Stomach (tissue), 8 donors: ENCODE measurements at regions not wholly inside any gene's neighbourhood (a gene's known extent, or its start where the extent isn't known, plus 50 kb on each side); places are given as distances from the start of the nearest gene placed in this dataset.

Source experiments
- DNase-seq, 2 donors: peaks; one replicate each; pipeline versions ENCODE4 v3.0.0 to v3.0.0-alpha.2; 2013 to 2019
- H3K27ac ChIP-seq, 5 donors: fragments of 200-600 bp in 4 of 5; sonication (generic) in 4 of 5; one replicate each; pipeline ENCODE4 v1.5.1; 2013 to 2019; ENCODE audit warnings: mild to moderate bottlenecking in 1 of 5, moderate library complexity in 1 of 5
- H3K27me3 ChIP-seq, 3 donors: fragments of 200-600 bp; sonication (generic); one replicate each; pipeline ENCODE4 v1.5.1; 2017 to 2019; ENCODE audit warnings: mixed run types in 1 of 3
- H3K36me3 ChIP-seq, 4 donors: fragments of 200-600 bp; sonication (generic); 1 replicate in 3 of 4; 2 replicates in 1 of 4; pipeline ENCODE4 v1.5.1; 2016 to 2019
- H3K4me1 ChIP-seq, 4 donors: fragments of 200-600 bp; sonication (generic); one replicate each; pipeline ENCODE4 v1.5.1; 2016 to 2019
- H3K4me3 ChIP-seq, 4 donors: fragments of 200-600 bp; sonication (generic) in 3 of 4; one replicate each; pipeline ENCODE4 v1.5.1; 2016 to 2019; ENCODE audit warnings: mild to moderate bottlenecking in 1 of 4
- H3K9me3 ChIP-seq, 4 donors: fragments of 200-600 bp; sonication (generic); one replicate each; pipeline ENCODE4 v1.5.1; 2016 to 2019
- CTCF ChIP-seq, 7 experiments: fragments of 450-650 bp in 4 of 7; fragments of 200-600 bp in 3 of 7; sonication (generic) in 3 of 7; IDR thresholded peaks; one replicate each; pipeline ENCODE4 v1.5.1; 2016 to 2019; ENCODE audit warnings: antibody characterized with exemption in 7 of 7, control low read depth in 2 of 7, mild to moderate bottlenecking in 1 of 7
- EP300 ChIP-seq: sonication (generic); formaldehyde crosslinking; IDR thresholded peaks from one replicate; pipeline ENCODE4 v1.6.1; 2017; ENCODE audit warnings: antibody characterized with exemption
- POLR2A ChIP-seq, 4 donors: fragments of 450-650 bp; IDR thresholded peaks; one replicate each; pipeline ENCODE4 v1.6.1; 2016; ENCODE audit warnings: antibody characterized with exemption in 4 of 4, control low read depth in 2 of 4, mild to moderate bottlenecking in 1 of 4, moderate library complexity in 1 of 4
- POLR2AphosphoS5 ChIP-seq, 3 donors: sonication (generic); formaldehyde crosslinking; IDR thresholded peaks; one replicate each; pipeline ENCODE4 v1.6.1; 2016; ENCODE audit warnings: antibody characterized with exemption in 3 of 3
- WGBS, 5 donors: extraction: QIAGEN DNeasy Blood & Tissue Kit in 3 of 5; methylation state at CpG; one replicate each; pipeline versions ENCODE4 v1.1.5 to v1.1.7; 2013 to 2018; 5-methylcytosine and 5-hydroxymethylcytosine counted together
- intact Hi-C: fragments of 100-400 bp; cut with DNase I; formaldehyde crosslinking; loops from one replicate; pipeline ENCODE4 v1.15.1; 2023; ENCODE audit warnings: low total_unique reads
- donor health status: healthy with polysubstance abuse.
- donor health status: Bipolar disorder and iron deficiency.
- donor health status: healthy.

GRCh38 chr18:42338683-42339082 is 383.6 kb downstream of the PIK3C3 start:
- 38 to 69% (median 52%) methylated on average over 2 of the region's 2 CpGs for WGBS, 5 donors
- Histone ChIP-seq H3K9me3 (peaks cover 0 to 6% (median 2%) of the 10 kb centered on the region in 4 donors), H3K27me3 (no peaks in the 10 kb centered on the region), H3K4me1 (no peaks in the 10 kb centered on the region), H3K27ac (no peak overlapping the region), H3K4me3 (no peak overlapping the region), H3K36me3 (no peaks in the 10 kb centered on the region)
- intact Hi-C loops: no loop called here
- TF ChIP-seq POLR2AphosphoS5 (IDR thresholded peaks at IDR 0.05) (no peak), CTCF (IDR thresholded peaks at IDR 0.05) (no peak), POLR2A (IDR thresholded peaks at IDR 0.05) (no peak), EP300 (no peak)
- peak in 1 of 2 donors; percentile 16 for DNase-seq

GRCh38 chr18:42339372-42339771 is 384.3 kb downstream of the PIK3C3 start:
- TF ChIP-seq POLR2AphosphoS5 (IDR thresholded peaks at IDR 0.05): no peak
- no peak for TF ChIP-seq CTCF (IDR thresholded peaks at IDR 0.05)
- no peak for TF ChIP-seq EP300
- no peak overlapping the region for H3K4me3 ChIP-seq
- H3K36me3 ChIP-seq: no peaks in the 10 kb centered on the region
- no peak overlapping the region for H3K27ac ChIP-seq
- H3K9me3 ChIP-seq: peaks cover 0 to 6% (median 2%) of the 10 kb centered on the region in 4 donors
- no peaks in the 10 kb centered on the region for H3K4me1 ChIP-seq
- WGBS, 5 donors: 33 to 43% (median 37%) methylated on average over 4 of the region's 4 CpGs
- intact Hi-C loops: no loop called here
- peak in 1 of 2 donors; percentile 10 for DNase-seq
- H3K27me3 ChIP-seq: no peaks in the 10 kb centered on the region

- intact Hi-C loops: no loop called here
These were observed 385.5 kb downstream of the PIK3C3 start for GRCh38 chr18:42340423-42341009.

GRCh38 chr18:42341423-42341822 is 386.4 kb downstream of the PIK3C3 start:
- Histone ChIP-seq H3K36me3 (no peaks in the 10 kb centered on the region), H3K4me1 (no peaks in the 10 kb centered on the region), H3K27ac (no peak overlapping the region), H3K4me3 (no peak overlapping the region), H3K27me3 (no peaks in the 10 kb centered on the region), H3K9me3 (peaks cover 0 to 6% (median 2%) of the 10 kb centered on the region in 4 donors)
- DNase-seq: no peak
- intact Hi-C loops: no loop called here
- WGBS, 5 donors: 3 to 96% (median 40%) methylated on average over 1 of the region's 1 CpG
- TF ChIP-seq POLR2AphosphoS5 (IDR thresholded peaks at IDR 0.05): no peak
- no peak for TF ChIP-seq POLR2A (IDR thresholded peaks at IDR 0.05)
- no peak for TF ChIP-seq CTCF (IDR thresholded peaks at IDR 0.05)
- TF ChIP-seq EP300: no peak

More at GRCh38 chr18:42340423-42341009, 385.5 kb downstream of the PIK3C3 start:
- DNase-seq: no peak
- Histone ChIP-seq H3K4me1 (no peaks in the 10 kb centered on the region), H3K36me3 (no peaks in the 10 kb centered on the region), H3K9me3 (peaks cover 0 to 6% (median 2%) of the 10 kb centered on the region in 4 donors), H3K27ac (no peak overlapping the region), H3K27me3 (no peaks in the 10 kb centered on the region), H3K4me3 (no peak overlapping the region)
- TF ChIP-seq CTCF (IDR thresholded peaks at IDR 0.05): no peak
- 58 to 73% (median 64%) methylated on average over 3 of the region's 3 CpGs for WGBS, 5 donors
